GM18499 (cell line): ENCODE measurements at regions not wholly inside any gene's neighbourhood (a gene's known extent, or its start where the extent isn't known, plus 50 kb on each side); places are given as distances from the start of the nearest gene placed in this dataset.

ENCODE experiments used
- ATAC-seq: cut with Tn5 transposase; IDR thresholded peaks from one replicate; pipeline ENCODE4 v1.9.1; 2021; ENCODE audit warnings: moderate number of reproducible peaks; ENCODE audit not compliant: insufficient read depth, unreplicated experiment

DNA sequence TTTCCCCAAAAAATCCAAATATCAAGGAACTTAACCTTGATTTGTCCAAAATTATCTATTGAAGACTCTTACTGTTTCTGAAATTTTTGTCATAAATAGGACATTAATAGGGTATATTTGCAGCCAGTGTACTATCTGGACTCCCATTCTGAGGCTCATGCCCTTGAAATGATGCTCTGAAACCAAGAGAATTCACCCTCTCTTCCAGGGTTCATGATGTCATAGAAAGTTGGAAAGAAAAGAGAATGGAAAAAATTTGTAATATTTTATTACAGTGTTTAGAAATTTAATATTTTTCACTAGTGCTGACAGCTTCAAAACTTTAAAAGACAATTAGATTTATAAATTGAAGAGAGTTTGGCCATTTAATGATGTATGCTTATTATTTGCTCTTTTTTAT lies 712.5 kb downstream of the MCTP2 start:
- no peak for ATAC-seq

DNA sequence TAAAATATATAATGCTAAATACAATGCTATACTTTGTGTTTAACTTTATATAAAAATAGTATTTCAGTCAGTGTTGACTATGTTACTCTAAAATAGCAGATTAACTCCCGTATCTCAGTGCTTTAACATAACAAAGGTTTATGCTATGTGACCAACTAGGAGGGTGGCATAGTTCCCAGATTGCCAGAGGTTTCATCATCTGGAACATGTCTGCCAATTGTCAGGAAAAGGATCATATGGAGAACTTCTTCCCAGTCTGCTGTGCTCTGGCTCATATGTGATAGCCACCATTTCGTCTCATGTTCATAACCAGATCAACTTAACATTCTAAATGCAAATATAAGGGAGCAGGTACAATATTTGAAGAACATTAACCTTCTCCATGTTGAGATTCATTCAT lies 720.2 kb downstream of the MCTP2 start:
- ATAC-seq: no peak

DNA sequence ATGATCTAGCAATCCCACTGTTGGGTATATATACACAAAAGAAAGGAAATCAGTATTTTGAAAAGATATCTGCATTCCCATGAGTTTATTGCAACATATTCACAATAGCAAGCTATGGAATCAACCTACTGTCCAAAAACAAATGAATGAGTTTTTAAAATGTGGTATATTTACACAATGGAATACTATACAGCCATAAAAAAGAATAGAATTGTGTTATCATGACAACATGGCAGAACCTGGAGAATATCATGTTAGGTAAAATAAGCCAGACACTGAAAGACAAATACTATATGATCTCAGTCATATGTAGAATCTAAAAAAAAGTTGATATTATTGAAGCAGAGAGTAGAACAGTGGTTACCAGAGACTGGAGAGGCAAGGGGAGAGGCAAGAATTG lies 732.6 kb downstream of the MCTP2 start:
- ATAC-seq: no peak

DNA sequence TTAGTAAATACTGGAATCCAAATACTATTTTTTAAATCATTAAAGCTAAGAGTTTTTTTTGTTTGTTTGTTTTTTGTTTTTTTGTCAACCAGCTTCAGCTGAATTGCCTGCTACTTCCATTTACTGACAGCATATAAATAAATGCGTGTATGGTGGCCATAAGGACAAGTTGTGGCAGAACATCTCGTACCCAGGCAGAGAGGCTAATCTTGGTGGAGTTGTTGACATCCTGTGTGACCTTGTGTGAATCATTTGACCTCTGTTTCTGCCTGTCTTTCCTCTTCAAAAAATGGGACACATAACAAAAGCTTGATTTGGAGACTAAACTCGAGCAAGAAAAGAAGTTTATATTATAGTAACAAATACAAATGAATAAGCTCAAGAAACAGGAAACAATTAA lies 734.2 kb downstream of the MCTP2 start:
- ATAC-seq: no peak

DNA sequence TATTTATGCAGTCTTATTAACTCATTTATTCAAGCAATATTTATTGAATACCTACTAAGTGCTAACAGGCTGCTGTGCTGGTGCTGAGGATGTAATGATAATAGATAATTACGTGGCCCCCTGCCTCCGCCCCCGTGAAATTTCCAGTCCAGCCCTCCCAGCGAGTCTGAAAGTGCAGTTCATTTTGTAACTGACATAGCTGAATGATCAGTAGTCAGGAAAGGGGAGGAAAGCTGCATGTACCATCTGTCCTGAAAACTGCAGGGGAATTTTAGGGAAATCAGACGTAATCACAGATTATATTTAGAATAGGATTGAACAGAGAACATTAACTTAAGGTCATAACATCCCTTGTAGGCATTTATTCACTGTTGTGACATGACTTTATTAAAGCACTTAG lies 736.8 kb downstream of the MCTP2 start:
- no peak for ATAC-seq

DNA sequence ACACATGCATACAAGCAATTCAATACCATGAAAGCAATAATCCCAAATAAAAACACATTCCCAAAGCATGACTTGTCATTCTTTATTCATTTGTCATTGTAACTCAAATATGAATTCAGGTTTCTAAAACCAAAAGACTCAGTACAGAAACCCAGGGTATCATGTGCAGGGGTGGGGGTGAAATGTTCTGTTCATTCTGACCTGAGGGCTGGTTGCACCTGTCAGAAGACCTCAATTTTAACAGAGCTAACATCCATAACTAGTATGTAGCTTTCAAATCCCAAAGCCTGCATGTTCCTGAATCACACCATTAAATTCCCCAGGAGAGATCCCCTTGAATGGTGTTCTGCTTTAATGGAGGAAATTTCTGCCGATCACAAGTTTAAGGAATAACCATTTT lies 738.7 kb downstream of the MCTP2 start:
- ATAC-seq: no peak

DNA sequence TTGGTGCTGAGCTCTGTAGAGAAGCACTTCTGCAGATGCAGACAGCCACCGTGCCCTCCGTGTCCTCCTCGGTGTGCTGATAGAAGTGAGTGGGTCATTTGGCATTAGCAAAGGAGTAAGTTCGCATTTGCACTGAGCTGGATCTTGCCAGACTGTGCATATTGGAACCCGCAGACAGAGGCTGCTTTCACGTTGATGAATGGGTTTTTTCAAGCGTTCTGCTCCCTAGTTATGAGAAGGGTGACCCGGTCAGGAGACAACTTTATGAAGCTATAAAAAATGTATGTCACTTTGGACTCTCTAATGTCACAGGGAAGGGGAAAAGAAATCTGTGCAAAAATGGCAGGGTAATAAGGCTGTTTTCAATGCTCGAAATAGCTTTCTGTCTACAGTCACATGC lies 739.4 kb downstream of the MCTP2 start:
- ATAC-seq: no peak

DNA sequence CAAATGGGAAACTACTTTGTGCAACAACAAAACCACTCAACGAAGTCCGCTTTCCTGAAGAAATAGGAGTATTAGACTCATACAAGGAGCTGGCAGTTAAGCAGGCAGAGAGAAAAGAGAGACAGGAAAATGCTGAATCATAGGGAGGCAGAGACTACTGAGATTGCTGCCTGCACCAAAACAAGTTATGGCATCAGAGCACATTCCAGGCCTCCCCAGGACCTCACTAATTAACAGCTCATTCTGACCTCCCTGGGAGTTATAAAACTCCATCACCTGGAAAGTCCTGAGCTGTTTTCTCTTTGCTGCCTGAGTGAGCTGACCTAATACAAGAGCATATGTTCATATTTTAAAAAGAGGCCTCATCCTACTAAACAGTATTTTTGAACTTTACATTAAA lies 741.0 kb downstream of the MCTP2 start:
- ATAC-seq: no peak

DNA sequence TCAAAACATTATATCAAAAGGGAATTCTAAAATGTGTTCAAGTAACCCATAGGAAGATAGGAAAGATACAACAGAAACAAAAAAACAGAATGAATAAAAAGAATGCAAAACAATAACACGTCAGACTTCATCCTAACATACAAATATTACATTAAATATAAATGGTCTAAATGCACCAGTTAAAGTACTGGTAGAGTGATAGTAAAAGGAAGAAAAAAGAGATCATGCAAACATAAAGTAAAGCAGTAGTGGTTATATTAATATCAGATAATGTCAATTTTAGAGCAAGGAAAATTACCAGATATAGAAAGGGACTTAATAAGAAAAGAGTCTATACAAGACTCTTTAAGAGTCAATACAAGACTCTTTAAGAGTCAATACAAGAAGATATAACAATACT lies 755.7 kb downstream of the MCTP2 start:
- no peak for ATAC-seq

DNA sequence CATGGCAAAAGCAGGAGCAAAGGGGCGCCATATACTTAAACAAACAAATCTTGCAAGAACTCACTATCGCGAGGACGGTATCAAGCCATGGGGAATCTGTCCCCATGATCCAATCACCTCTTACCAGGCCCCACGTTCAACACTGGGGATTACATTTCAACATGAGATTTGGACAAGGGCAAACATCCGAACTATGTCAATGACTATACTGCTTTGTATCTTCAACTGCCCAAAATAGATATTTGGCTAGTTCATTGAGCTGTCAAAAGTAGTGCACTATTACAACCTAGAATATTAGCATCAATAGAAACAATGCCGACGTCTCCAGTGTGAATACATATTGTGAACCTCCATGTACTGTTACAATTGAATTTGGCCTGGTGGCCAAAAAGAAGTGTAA lies 760.4 kb downstream of the MCTP2 start:
- no peak for ATAC-seq

DNA sequence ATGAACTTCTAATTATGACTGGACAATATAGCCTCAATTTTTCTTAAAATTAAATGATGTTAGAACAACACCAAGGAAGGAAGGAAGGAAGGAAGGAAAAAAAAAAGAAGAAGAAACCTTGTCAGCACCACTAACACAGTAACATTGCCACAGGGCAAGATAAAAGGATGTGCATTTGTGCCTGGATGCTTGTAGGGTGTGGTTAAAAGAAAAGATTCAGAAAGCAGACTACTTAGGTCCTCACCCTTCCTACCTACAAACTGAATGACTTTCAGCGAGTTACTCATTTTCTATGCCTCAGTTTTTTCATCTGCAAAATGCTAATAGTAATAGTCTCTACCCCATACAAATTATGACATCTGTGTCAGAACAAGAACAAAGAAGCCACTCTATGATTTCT lies 778.3 kb downstream of the MCTP2 start:
- ATAC-seq: no peak

DNA sequence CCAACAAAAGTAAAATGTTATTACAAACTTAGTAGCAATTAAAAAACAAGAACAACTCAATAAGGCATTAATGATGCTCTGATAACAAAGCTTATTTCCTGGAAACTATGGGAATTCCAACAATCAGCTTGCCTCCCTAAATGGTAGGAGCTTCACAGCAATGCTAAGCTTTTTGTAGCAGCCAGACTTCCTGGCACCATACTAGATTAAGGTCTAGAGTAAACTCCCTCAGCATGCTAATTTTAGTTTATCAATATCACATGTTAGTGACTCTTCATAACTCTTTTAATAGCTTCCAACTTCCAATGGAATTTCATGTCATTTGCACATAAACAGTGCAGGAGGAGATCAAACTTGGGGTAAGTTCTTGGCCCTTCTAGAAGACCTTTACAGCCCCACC lies 782.0 kb downstream of the MCTP2 start:
- ATAC-seq: no peak

DNA sequence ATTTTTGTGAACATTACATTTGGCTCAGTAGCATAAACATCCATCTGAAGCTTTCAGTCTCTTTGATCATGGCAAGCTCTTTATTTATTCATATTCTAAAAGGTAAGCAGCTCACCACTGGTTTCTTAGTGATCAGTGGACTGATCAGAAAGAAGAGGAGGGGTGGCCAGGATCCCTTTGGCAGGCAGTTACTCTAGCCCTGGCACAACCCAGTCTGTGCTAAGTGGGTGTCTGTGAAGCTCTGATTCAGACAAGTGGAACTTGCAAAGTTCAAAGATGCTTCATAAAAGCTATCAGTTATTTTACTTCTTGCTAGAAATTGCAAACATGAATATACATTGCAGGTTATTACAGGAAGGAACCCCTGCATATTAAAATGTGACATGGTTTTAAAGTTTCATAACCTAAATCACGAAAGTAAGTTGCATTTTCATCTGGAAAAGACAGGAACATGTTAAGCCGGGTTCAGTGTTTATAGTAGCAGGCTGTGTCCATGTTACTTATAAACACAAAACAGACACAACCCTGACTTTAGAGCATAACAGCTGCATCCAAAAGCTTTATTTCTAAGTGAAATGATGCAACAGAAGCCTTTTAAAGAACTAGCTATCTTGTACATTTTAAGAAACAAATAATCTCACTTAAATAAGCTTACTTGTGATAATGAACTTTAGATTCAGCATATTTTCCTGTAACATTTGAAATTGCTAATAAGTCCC lies 785.3 kb downstream of the MCTP2 start:
- no peak for ATAC-seq

DNA sequence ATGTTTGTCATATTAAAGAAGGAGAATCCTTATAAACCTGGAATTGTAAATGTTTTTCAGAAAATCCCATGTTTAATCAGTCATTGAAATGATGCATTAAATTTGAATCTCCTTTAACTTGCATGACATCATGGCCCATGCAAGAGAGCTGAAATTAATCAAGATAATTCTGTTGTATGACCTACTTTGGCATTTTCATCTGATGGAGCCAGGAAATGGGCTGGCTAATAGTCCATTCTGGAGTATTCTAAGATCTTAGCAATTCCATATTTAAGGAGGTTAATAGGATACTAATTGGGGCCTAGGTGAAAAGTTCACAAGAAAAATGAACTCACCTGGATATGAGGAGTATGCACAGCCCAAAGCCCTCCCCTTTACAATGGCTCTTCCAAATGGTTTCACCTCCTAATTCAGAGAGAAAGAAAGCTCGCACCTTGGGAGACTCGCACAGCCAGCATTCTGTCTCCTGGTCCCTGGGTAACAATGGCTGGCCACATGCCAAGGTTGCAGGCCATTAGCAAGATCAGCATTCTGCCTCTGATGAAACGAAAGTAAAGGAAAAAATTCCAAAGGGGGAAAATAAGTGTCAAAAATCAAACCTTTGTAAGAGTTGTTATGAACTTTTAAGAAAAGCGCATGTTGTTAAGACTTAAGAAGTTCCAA lies 786.4 kb downstream of the MCTP2 start:
- ATAC-seq: no peak

DNA sequence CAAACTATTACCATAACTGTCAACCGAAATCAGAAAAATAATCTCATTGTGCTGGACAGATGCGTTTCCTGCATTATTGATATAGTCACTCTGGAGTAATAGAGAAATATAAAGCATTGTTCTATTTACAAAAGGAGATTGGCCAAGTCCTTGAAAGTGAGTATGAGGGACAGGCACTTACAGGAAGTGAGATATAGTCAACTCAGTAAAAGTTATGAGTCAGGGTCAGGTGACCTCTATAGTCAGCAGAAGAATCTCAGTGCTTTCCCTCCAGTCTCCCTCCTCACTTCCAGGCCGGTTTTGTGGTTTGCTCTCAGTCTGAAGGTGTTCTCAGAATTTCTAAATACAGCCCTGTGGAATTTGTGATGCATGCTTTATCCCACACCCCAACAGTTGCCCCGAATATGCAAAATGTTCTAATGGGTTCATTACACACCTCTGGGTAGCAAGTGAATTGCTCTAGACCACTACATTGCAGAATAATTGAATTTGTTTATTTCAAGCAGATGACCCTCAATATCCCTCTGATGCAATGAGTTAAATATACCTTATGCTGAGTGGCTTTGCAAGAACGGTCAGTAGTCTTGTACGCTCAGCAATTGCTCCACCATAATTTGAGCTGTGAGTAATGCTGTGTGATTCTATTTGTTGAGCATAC lies 787.7 kb downstream of the MCTP2 start:
- no peak for ATAC-seq

DNA sequence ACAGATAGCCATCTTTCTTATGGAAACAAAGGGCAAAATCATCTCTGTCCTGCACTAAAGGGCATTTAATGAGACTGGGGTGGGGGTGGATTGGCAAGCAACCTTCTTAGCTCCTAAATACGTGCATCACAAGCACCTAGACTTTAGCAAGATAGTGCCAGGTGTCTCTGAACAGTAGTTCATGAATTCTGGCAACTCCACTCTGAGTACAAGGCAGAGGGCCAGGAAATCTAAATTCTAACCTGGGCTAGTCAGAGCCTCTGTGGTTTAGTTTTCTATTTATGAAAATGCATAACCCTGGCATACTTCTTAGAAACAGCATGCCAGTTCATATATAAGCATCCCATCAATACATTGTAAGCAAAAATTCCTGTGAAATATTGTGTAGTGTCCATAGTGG lies 788.5 kb downstream of the MCTP2 start:
- ATAC-seq: no peak

DNA sequence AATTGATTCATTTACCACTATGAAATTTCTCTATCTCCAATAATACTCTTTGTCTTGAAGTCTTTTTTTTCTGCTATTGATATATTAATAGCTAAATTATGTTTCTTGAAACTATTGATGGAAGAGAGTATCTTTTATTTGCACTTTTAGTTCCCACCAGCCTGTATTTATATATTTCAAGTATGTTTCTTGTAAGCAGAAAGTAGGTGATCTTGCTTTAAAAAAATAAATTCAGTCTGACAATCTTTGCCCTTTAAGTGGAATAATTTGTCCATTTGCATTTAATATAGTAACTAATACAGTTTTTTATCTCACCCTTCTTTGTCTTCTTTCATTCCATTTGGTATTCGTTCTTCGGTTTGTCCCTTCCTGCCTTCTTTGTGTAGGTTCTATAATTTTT lies 790.5 kb downstream of the MCTP2 start:
- no peak for ATAC-seq

DNA sequence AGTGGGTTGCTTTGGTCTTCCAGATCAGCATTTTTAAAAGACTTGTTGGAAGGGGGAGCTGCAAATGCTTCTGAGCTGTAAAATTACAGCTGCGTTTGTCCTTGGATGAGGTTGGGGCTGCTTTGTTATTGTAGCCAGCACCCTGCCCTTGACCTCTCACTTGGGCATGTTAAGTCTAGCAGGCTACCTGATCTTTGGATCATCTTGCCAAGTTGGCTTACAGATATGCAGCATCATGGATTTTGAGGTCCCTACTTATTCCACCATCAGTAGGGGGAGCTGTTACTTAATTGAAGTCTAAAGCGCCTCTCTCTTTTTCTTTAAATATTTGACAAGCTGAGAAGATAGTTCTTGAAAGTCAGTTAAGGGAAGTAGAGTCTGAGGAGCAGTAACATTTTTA lies 793.0 kb downstream of the MCTP2 start:
- ATAC-seq: no peak

DNA sequence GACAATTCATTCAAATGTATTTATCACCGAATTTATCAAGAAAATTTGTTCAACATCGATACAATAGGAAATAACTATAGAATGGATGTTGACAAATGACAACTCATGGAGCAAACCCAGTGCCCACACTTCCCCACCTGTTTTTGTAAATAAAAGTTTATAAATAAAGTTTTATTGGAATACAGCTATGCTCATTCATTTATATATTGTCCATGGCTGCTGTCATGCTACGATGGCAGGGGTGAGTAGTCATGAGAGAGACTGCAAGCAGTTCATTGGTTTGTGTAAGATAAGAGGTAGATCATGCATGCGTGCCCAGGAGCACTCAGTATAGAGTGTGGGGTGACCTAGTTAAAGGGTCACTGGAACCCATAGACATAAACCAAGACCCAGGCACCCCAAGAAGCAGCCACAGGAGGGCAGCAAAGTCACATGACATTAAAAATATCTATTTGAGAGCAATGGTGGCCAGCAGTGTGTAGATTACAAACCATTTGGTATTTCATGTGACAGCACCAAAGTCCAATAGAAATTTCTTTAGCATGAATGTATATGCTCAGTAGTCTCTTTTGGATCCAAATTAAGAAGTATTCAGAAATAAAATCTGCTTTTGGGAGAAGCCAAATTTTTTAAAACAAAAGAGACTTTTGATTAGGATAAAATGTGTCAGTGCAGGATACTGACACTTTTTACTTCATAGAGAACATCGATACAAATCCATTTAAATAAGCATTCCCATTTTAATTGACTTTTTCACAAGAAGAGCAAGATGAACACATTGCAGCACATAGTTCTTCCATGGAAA lies 794.8 kb downstream of the MCTP2 start:
- no peak for ATAC-seq

DNA sequence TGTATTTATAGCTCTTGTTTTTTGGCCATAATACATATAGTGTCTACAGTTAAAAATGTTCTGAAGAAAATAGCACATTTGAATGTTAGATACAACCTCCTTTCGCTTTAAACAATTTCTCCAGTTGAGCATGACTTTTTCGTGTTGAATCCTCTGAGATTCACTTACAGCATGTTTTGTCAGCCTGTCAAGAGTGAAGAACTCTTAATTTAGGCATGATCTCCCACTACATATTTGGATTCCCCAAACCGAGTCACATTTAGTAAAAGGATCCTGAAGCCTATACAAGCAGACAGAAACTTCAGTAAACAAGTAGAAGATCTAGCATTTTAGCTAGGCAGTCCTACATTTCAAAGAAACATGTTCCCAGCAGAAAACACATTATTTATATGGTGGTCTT lies 796.6 kb downstream of the MCTP2 start:
- ATAC-seq: no peak

DNA sequence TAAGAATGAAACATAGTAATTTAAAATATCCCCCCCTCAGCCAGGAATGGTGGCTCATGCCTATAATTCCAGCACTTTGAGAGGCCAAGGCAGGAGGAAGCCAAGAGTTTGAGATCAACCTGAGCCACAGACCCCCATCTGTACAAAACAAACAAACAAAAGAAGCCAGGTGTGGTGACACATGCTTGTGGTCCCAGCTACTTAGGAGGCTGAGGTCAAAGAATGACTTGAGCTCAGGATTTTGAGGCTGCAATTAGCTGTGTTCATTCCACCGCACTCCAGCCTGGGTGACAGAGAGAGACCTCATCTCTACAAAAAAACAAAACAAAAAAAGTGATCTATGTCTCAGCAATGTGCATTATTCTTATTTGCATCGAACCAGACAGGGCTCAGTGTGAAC lies 800.8 kb downstream of the MCTP2 start:
- no peak for ATAC-seq
